GM10847 (cell line): ENCODE measurements at regions not wholly inside any gene's neighbourhood (a gene's known extent, or its start where the extent isn't known, plus 50 kb on each side); places are given as distances from the start of the nearest gene placed in this dataset.

Experiments used
- POLR2A ChIP-seq: IDR thresholded peaks from 2 replicates; pipeline ENCODE4 v1.6.1; 2011; ENCODE audit not compliant: insufficient read length; ENCODE audit errors: extremely low read depth

GRCh38 chr5:56512313-56512996 lies 279.3 kb upstream of the ANKRD55 start:
- TF ChIP-seq POLR2A: no peak

GRCh38 chr5:56511326-56511841 lies 278.3 kb upstream of the ANKRD55 start:
- TF ChIP-seq POLR2A: no peak

- no peak for TF ChIP-seq POLR2A
Measured at GRCh38 chr5:56508249-56508648, 275.1 kb upstream of the ANKRD55 start.

GRCh38 chr5:56507351-56507930 lies 274.3 kb upstream of the ANKRD55 start:
- no peak for TF ChIP-seq POLR2A

- no peak for TF ChIP-seq POLR2A
Measured at GRCh38 chr5:56506211-56506965, 273.3 kb upstream of the ANKRD55 start.

- no peak for TF ChIP-seq POLR2A
Measured at GRCh38 chr5:56503929-56504328, 270.8 kb upstream of the ANKRD55 start.

DNA sequence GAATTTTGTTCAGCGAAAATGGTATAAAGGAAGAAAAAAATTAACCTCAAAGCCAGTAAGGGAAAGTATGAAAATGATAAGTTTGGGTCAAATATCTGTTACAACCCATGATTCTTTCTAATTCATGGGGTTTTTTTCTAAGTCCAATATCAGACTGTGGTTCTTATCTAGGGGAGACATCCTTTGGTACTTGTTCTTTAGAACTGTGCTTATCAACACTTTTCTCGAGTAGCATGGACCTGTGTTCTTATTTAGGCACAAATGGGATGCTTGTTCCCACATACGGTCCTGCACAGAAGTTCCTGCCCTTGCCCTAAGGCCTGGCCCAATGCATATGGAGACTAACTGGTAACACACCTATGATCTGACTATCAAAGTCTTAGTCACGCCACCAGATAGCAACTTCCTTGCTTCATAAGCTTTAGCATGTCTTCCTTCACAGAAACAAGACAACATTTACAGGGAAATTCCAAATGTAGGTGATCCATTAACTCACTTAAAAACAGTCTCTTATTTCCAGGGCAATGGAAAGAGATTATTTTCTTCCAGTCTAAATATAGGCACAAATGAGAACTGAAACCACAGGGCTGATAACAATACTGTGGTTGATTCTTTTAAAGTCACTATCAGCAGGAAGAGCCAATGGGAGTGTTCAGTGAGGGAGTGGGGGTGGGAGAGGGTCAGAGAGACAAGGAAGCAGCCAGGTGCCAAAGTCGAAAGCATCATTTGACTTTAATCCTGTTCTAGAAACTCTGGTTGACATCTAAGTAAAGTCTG lies 268.8 kb upstream of the ANKRD55 start:
- TF ChIP-seq POLR2A: no peak

DNA sequence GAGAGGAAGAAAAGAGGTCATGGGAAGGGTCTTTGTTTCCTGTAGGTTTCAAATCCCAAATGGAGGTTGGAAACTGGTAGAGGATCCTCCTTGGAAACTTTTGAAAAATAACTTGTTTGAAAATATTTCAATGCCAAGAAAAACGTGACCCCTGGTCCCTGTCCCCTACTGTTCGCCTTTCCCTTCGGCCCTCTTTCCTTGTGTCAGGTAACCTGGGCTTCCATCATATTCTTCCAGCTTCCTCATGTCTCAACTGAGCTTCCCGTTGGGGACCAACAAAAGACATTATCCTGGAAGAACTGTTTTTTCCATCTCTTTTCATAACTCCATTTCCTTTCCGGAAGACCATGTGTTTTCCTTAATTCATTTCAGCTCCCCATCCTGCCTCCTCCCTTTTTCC lies 266.8 kb upstream of the ANKRD55 start:
- TF ChIP-seq POLR2A: no peak

DNA sequence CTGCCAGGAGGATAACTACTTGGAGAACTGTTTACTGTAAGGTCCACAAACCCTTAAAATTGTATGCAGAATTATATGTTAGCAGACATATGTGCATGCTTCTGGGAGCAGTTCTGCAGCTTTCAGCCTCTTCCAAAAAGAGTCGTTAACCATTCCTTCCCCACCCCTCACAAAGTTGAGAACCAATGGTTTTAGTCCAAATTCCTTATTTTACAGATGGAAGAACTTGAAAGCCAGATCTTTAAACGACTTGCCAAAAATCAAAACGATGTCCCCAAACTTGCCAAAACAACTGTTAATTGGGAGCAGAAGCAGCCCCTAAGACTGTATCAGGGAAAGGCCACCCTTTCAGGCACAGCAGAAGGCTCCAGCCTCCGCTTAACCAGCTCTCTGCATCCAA lies 266.4 kb upstream of the ANKRD55 start:
- TF ChIP-seq POLR2A: no peak

DNA sequence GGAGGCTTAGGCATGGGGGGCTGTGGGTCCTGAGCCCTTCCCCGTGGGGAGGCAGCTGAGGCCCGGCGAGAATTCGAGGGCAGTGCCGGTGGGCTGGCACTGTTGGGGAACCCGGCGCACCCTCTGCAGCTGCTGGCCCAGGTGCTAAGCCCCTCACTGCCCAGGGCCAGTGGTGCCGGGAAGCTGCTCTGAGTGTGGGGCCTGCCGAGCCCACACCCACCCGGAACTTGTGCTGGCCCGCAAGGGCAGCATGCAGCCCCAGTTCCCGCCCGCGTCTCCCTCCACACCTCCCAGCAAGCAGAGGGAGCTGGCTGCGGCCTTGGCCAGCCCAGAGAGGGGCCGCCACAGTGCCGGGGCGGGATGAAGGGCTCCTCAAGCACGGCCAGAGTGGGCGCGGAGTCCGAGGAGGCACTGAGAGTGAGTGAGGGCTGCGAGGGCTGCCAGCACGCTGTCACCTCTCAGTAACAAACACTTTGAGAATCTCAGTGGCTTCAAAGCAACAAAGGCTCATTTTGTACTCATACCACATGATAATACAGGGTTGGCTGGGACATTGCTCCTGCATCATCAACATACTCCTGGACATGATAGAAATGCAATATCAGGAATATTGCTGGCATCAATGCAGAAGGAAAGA lies 265.7 kb upstream of the ANKRD55 start:
- no peak for TF ChIP-seq POLR2A

GRCh38 chr5:56496581-56497063 lies 263.5 kb upstream of the ANKRD55 start:
- no peak for TF ChIP-seq POLR2A

- no peak for TF ChIP-seq POLR2A
Measured at GRCh38 chr5:56494300-56494731, 261.2 kb upstream of the ANKRD55 start.

DNA sequence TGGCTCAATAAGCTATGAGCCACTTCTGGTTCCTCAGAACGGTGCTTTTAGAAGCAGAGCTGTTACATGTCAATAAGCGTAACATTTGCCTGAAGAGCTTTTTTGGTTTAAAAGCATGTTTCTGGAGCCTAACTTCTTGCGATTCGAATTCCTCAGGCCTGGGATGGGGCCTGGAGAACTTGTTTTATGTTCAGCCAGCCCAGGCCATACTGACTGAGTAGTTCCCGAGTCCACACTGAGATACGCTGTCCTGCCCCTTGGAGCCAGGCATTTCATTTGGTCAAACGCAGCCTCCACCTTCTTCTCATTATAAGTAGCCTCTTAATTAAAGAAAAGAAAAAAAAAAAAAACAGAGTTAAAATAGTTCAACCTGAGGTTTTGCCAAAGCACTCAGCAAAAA lies 260.6 kb upstream of the ANKRD55 start:
- TF ChIP-seq POLR2A: no peak

DNA sequence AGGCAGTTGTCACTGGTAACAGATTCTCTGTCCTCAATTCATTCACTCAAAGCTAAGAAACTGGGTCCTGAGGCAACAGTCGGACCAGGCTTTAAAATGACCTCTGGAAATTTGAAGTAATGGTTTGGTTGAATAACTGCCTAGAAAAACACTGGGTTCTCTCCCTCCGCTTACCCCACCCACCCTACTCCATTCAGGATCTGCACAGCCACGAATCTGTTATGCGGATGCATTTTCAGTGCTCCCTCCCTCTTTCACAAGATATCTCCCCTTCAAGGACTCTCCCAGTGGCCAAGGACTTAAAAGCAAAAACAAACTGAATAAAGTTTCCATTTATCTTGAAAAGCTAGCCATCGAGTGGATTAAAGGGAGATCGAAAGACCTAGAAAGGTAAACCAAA lies 260.2 kb upstream of the ANKRD55 start:
- TF ChIP-seq POLR2A: no peak

DNA sequence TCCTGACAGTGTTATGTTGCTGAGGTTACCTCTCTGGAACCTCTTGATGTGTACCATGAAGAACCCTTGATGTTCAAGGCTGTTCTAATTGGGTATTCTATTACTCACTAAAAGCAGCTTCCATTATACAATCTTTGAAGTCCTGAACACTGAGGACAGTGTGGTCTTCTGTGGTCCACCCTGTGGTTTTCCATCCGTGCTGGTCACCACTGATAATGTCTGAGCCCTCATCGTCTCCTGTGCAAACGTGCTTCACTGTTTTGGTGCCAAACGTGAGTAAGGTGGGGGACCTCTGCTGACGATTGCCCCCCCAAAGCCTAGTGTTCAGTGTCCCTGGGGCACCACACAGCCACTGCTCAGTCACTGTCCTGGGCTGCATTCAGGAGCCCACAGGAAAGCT lies 259.7 kb upstream of the ANKRD55 start:
- TF ChIP-seq POLR2A: no peak
